NB4 (cell line): ENCODE measurements at regions not wholly inside any gene's neighbourhood (a gene's known extent, or its start where the extent isn't known, plus 50 kb on each side); places are given as distances from the start of the nearest gene placed in this dataset.

Experiments used
- CTCF ChIP-seq: IDR thresholded peaks from one replicate; pipeline ENCODE4 v1.5.1; 2012; ENCODE audit warnings: low read depth, low read length
- POLR2A ChIP-seq: IDR thresholded peaks from 2 replicates; pipeline ENCODE4 v1.6.1; 2011; ENCODE audit warnings: mild to moderate bottlenecking; ENCODE audit not compliant: insufficient read length; ENCODE audit errors: extremely low read depth

- no peak for TF ChIP-seq CTCF
- no peak for TF ChIP-seq POLR2A
These were observed 129.1 kb downstream of the SEPTIN14 start for GRCh38 chr7:55733241-55734140.
